ENCODE measurements at regions not wholly inside any gene's neighbourhood (a gene's known extent, or its start where the extent isn't known, plus 50 kb on each side); places are given as distances from the start of the nearest gene placed in this dataset.

GRCh38 chr4:181476508-181476890, 766.7 kb upstream of the TENM3 start:
- TF ChIP-seq TAF1 (IDR thresholded peaks at IDR 0.05; ENCODE audit: borderline replicate concordance, low read depth, low read length), result no peak
- no peak for TF ChIP-seq POLR2A (IDR thresholded peaks at IDR 0.05; ENCODE audit: low read depth, low read length)
- TF ChIP-seq POLR2AphosphoS5 (IDR thresholded peaks at IDR 0.05; ENCODE audit: low read depth, low read length), result no peak
